IPS-NIHi7 (cell line): ENCODE measurements at regions not wholly inside any gene's neighbourhood (a gene's known extent, or its start where the extent isn't known, plus 50 kb on each side); places are given as distances from the start of the nearest gene placed in this dataset.

Experiments used
- DNase-seq: peaks from one replicate; pipeline ENCODE4 v3.0.0; 2012; ENCODE audit warnings: mixed read lengths; ENCODE audit errors: extremely low spot score

- DNase-seq, result no peak
These were observed 82.8 kb upstream of the FXR1 start for GRCh38 chr3:180829409-180830405.

- no peak for DNase-seq
These were observed 77.0 kb upstream of the FXR1 start for GRCh38 chr3:180835501-180835900.

- DNase-seq, result no peak
These were observed 75.7 kb upstream of the FXR1 start for GRCh38 chr3:180836766-180837165.

- DNase-seq, result no peak
These were observed 57.6 kb upstream of the FXR1 start for GRCh38 chr3:180854887-180855286.

- peak; percentile 65 for DNase-seq
These were observed 57.1 kb upstream of the FXR1 start for GRCh38 chr3:180855364-180855763.

GRCh38 chr3:180855956-180856355 lies 56.5 kb upstream of the FXR1 start:
- no peak for DNase-seq

- no peak for DNase-seq
These were observed 52.2 kb upstream of the FXR1 start for GRCh38 chr3:180860180-180860858.
